Stomach (tissue), 8 donors: ENCODE measurements at regions not wholly inside any gene's neighbourhood (a gene's known extent, or its start where the extent isn't known, plus 50 kb on each side); places are given as distances from the start of the nearest gene placed in this dataset.

Source experiments
- DNase-seq, 2 donors: peaks; one replicate each; pipeline versions ENCODE4 v3.0.0 to v3.0.0-alpha.2; 2013 to 2019
- H3K27ac ChIP-seq, 5 donors: fragments of 200-600 bp in 4 of 5; sonication (generic) in 4 of 5; one replicate each; pipeline ENCODE4 v1.5.1; 2013 to 2019; ENCODE audit warnings: mild to moderate bottlenecking in 1 of 5, moderate library complexity in 1 of 5
- H3K27me3 ChIP-seq, 3 donors: fragments of 200-600 bp; sonication (generic); one replicate each; pipeline ENCODE4 v1.5.1; 2017 to 2019; ENCODE audit warnings: mixed run types in 1 of 3
- H3K36me3 ChIP-seq, 4 donors: fragments of 200-600 bp; sonication (generic); 1 replicate in 3 of 4; 2 replicates in 1 of 4; pipeline ENCODE4 v1.5.1; 2016 to 2019
- H3K4me1 ChIP-seq, 4 donors: fragments of 200-600 bp; sonication (generic); one replicate each; pipeline ENCODE4 v1.5.1; 2016 to 2019
- H3K4me3 ChIP-seq, 4 donors: fragments of 200-600 bp; sonication (generic) in 3 of 4; one replicate each; pipeline ENCODE4 v1.5.1; 2016 to 2019; ENCODE audit warnings: mild to moderate bottlenecking in 1 of 4
- H3K9me3 ChIP-seq, 4 donors: fragments of 200-600 bp; sonication (generic); one replicate each; pipeline ENCODE4 v1.5.1; 2016 to 2019
- CTCF ChIP-seq, 7 experiments: fragments of 450-650 bp in 4 of 7; fragments of 200-600 bp in 3 of 7; sonication (generic) in 3 of 7; IDR thresholded peaks; one replicate each; pipeline ENCODE4 v1.5.1; 2016 to 2019; ENCODE audit warnings: antibody characterized with exemption in 7 of 7, control low read depth in 2 of 7, mild to moderate bottlenecking in 1 of 7
- EP300 ChIP-seq: sonication (generic); formaldehyde crosslinking; IDR thresholded peaks from one replicate; pipeline ENCODE4 v1.6.1; 2017; ENCODE audit warnings: antibody characterized with exemption
- POLR2A ChIP-seq, 4 donors: fragments of 450-650 bp; IDR thresholded peaks; one replicate each; pipeline ENCODE4 v1.6.1; 2016; ENCODE audit warnings: antibody characterized with exemption in 4 of 4, control low read depth in 2 of 4, mild to moderate bottlenecking in 1 of 4, moderate library complexity in 1 of 4
- POLR2AphosphoS5 ChIP-seq, 3 donors: sonication (generic); formaldehyde crosslinking; IDR thresholded peaks; one replicate each; pipeline ENCODE4 v1.6.1; 2016; ENCODE audit warnings: antibody characterized with exemption in 3 of 3
- WGBS, 5 donors: extraction: QIAGEN DNeasy Blood & Tissue Kit in 3 of 5; methylation state at CpG; one replicate each; pipeline versions ENCODE4 v1.1.5 to v1.1.7; 2013 to 2018; 5-methylcytosine and 5-hydroxymethylcytosine counted together
- intact Hi-C: fragments of 100-400 bp; cut with DNase I; formaldehyde crosslinking; loops from one replicate; pipeline ENCODE4 v1.15.1; 2023; ENCODE audit warnings: low total_unique reads
- donor health status: healthy with polysubstance abuse.
- donor health status: Bipolar disorder and iron deficiency.
- donor health status: healthy.

GRCh38 chr6:71471718-71472117 lies 183.1 kb downstream of the OGFRL1 start:
- Histone ChIP-seq H3K27me3 (no peaks in the 10 kb centered on the region), H3K9me3 (no peaks in the 10 kb centered on the region), H3K36me3 (no peaks in the 10 kb centered on the region), H3K4me3 (no peak overlapping the region), H3K27ac (no peak overlapping the region), H3K4me1 (peaks cover 0 to 4% (median 0%) of the 10 kb centered on the region in 4 donors)
- TF ChIP-seq POLR2A (IDR thresholded peaks at IDR 0.05) (no peak), EP300 (no peak), CTCF (IDR thresholded peaks at IDR 0.05) (no peak), POLR2AphosphoS5 (IDR thresholded peaks at IDR 0.05) (no peak)
- 78 to 91% (median 89%) methylated on average over 2 of the region's 2 CpGs for WGBS, 5 donors
- intact Hi-C loops: no loop called here
- no peak for DNase-seq

- 46 to 58% (median 51%) methylated on average over 2 of the region's 2 CpGs for WGBS, 5 donors
Measured at GRCh38 chr6:71473926-71474325, 185.3 kb downstream of the OGFRL1 start.

GRCh38 chr6:71474942-71475341 lies 186.3 kb downstream of the OGFRL1 start:
- 54 to 82% (median 72%) methylated on average over 1 of the region's 1 CpG for WGBS, 5 donors
- Histone ChIP-seq H3K36me3 (no peaks in the 10 kb centered on the region), H3K4me3 (no peak overlapping the region), H3K27ac (no peak overlapping the region), H3K9me3 (no peaks in the 10 kb centered on the region), H3K4me1 (peaks cover 0 to 15% (median 7%) of the 10 kb centered on the region in 4 donors), H3K27me3 (no peaks in the 10 kb centered on the region)
- intact Hi-C loops: no loop called here
- no peak for TF ChIP-seq EP300
- TF ChIP-seq CTCF (IDR thresholded peaks at IDR 0.05): no peak
- no peak for TF ChIP-seq POLR2AphosphoS5 (IDR thresholded peaks at IDR 0.05)
- TF ChIP-seq POLR2A (IDR thresholded peaks at IDR 0.05): no peak
- DNase-seq: peak in 1 of 2 donors; percentile 29

More at GRCh38 chr6:71473926-71474325, 185.3 kb downstream of the OGFRL1 start:
- Histone ChIP-seq H3K36me3 (no peaks in the 10 kb centered on the region), H3K27me3 (no peaks in the 10 kb centered on the region), H3K4me3 (no peak overlapping the region), H3K4me1 (peaks cover 0 to 9% (median 3%) of the 10 kb centered on the region in 4 donors), H3K27ac (peak overlapping the region in 1 of 5 donors; percentile 27), H3K9me3 (no peaks in the 10 kb centered on the region)
- DNase-seq: peak in 1 of 2 donors; percentile 17
- intact Hi-C loops: no loop called here
- no peak for TF ChIP-seq EP300

GRCh38 chr6:71476371-71476770 lies 187.8 kb downstream of the OGFRL1 start:
- no peaks in the 10 kb centered on the region for H3K27me3 ChIP-seq
- intact Hi-C loops: no loop called here
- H3K4me1 ChIP-seq: peaks cover 0 to 15% (median 7%) of the 10 kb centered on the region in 4 donors
- no peak for DNase-seq
- no peak overlapping the region for H3K27ac ChIP-seq
- H3K4me3 ChIP-seq: no peak overlapping the region
- H3K9me3 ChIP-seq: no peaks in the 10 kb centered on the region
- 63 to 90% (median 72%) methylated on average over 4 of the region's 4 CpGs for WGBS, 5 donors
- TF ChIP-seq CTCF (IDR thresholded peaks at IDR 0.05) (no peak), POLR2A (IDR thresholded peaks at IDR 0.05) (no peak), POLR2AphosphoS5 (IDR thresholded peaks at IDR 0.05) (no peak)
- no peaks in the 10 kb centered on the region for H3K36me3 ChIP-seq

- intact Hi-C loops: no loop called here
- DNase-seq: no peak
- Histone ChIP-seq H3K36me3 (no peaks in the 10 kb centered on the region), H3K4me3 (no peak overlapping the region), H3K4me1 (peaks cover 0 to 15% (median 7%) of the 10 kb centered on the region in 4 donors), H3K27ac (no peak overlapping the region), H3K27me3 (no peaks in the 10 kb centered on the region), H3K9me3 (no peaks in the 10 kb centered on the region)
- TF ChIP-seq POLR2AphosphoS5 (IDR thresholded peaks at IDR 0.05): no peak
- WGBS, 5 donors: 81 to 91% (median 88%) methylated on average over 2 of the region's 2 CpGs
Measured at GRCh38 chr6:71476872-71477271, 188.3 kb downstream of the OGFRL1 start.
